HepG2 (cell line): ENCODE measurements at regions not wholly inside any gene's neighbourhood (a gene's known extent, or its start where the extent isn't known, plus 50 kb on each side); places are given as distances from the start of the nearest gene placed in this dataset.

Experiments
- ATAC-seq: fragments of 200-7000 bp; cut with Tn5 transposase; 3 replicates; pipeline ENCODE4 v1.9.1; 2020; ENCODE audit warnings: mild to moderate bottlenecking, moderate library complexity
- BruUV-seq: library from RNA; stranded (reverse); fragments of 400-500 nt; replicated peaks from 2 replicates; lab custom pipeline; 2021; lab: Mats Ljungman, UMichigan
- CTCF ChIA-PET: fragments of 300-600 bp; formaldehyde crosslinking; extraction: SDS; loops from one replicate; lab custom pipeline; 2021; ENCODE audit warnings: low total read pairs, inconsistent platforms, low intra/inter-chr PET ratio; lab: Yijun Ruan, JAX
- POLR2A ChIA-PET: fragments of 350-600 bp; sonication (Branson Sonifier 250); formaldehyde crosslinking; loops from one replicate; lab custom pipeline; 2020; ENCODE audit warnings: antibody characterized with exemption, inconsistent platforms; lab: Yijun Ruan, JAX
- DNase-seq: peaks from one replicate; pipeline ENCODE4 v3.0.0-alpha.2; 2015; ENCODE audit warnings: low spot score
- FAIRE-seq: peaks from 3 replicates; lab custom pipeline; 2011; peaks lifted over from hg19 to GRCh38; lab: Jason Lieb, UNC
- H2AFZ ChIP-seq: one replicate; pipeline ENCODE4 v1.6.1; 2011; ENCODE audit warnings: low read length, inconsistent platforms
- H3K27ac ChIP-seq: fragments of 300-600 bp; 3 replicates; pipeline ENCODE4 v1.8.0; 2011; ENCODE audit warnings: mixed run types, mild to moderate bottlenecking, mixed read lengths, low read length, inconsistent platforms; ENCODE audit not compliant: insufficient read depth; ENCODE audit errors: extremely low read length
- H3K27me3 ChIP-seq, 2 experiments: fragments of 200-600 bp in 1 of 2; 2 replicates in 1 of 2; 3 replicates in 1 of 2; pipeline versions ENCODE4 v1.6.0 to v1.8.0; 2011; ENCODE audit warnings: low read length in 2 of 2, mild to moderate bottlenecking in 2 of 2, moderate library complexity in 2 of 2, inconsistent platforms in 1 of 2; ENCODE audit not compliant: insufficient read depth in 2 of 2, control insufficient read depth in 1 of 2
- H3K36me3 ChIP-seq, 2 experiments: fragments of 200-600 bp in 1 of 2; replicated peaks in 1 of 2; 2 replicates in 1 of 2; 3 replicates in 1 of 2; pipeline versions ENCODE4 v1.5.1 to v1.8.0; 2011; ENCODE audit warnings: low read length in 2 of 2, inconsistent platforms in 1 of 2; ENCODE audit not compliant: insufficient read depth in 2 of 2, control insufficient read depth in 1 of 2
- H3K4me1 ChIP-seq: 2 replicates; pipeline ENCODE4 v1.5.1; 2012; ENCODE audit warnings: low read length, inconsistent platforms; ENCODE audit not compliant: insufficient read depth
- H3K4me2 ChIP-seq: 2 replicates; pipeline ENCODE4 v1.6.0; 2011; ENCODE audit warnings: low read depth, low read length, inconsistent platforms
- H3K4me3 ChIP-seq, 3 experiments: fragments of 200-600 bp in 1 of 3; sonication (generic), shearing (Covaris generic) in 1 of 3; replicated peaks in 1 of 3; 2 replicates each; pipeline ENCODE4 v1.5.1; 2011 to 2016; ENCODE audit warnings: low read length in 3 of 3, inconsistent platforms in 2 of 3, low read depth in 2 of 3, mild to moderate bottlenecking in 2 of 3, control low read depth in 1 of 3, mixed read lengths in 1 of 3; ENCODE audit not compliant: insufficient read depth in 1 of 3
- H3K79me2 ChIP-seq: one replicate; pipeline ENCODE4 v1.6.1; 2011; ENCODE audit warnings: low read length, inconsistent platforms; ENCODE audit not compliant: insufficient read depth
- H3K9ac ChIP-seq: 2 replicates; pipeline ENCODE4 v1.6.0; 2011; ENCODE audit warnings: mild to moderate bottlenecking, low read depth, low read length, inconsistent platforms; ENCODE audit not compliant: insufficient read depth
- H3K9me3 ChIP-seq: 2 replicates; pipeline ENCODE4 v1.5.1; 2012; ENCODE audit warnings: mild to moderate bottlenecking, low read length
- H4K20me1 ChIP-seq: 2 replicates; pipeline ENCODE4 v1.6.0; 2011; ENCODE audit warnings: inconsistent platforms, mild to moderate bottlenecking, low read length, moderate library complexity; ENCODE audit not compliant: insufficient read depth
- AHR ChIP-seq: IDR thresholded peaks from 2 replicates; pipeline ENCODE4 v1.6.1; 2018; ENCODE audit warnings: missing genetic modification reagents, missing compliant biosample characterization
- ATF1 ChIP-seq: IDR thresholded peaks from 2 replicates; pipeline ENCODE4 v1.6.1; 2016; ENCODE audit warnings: mild to moderate bottlenecking, control low read depth
- BCL6 ChIP-seq: IDR thresholded peaks from 2 replicates; pipeline ENCODE4 v1.6.1; 2016; ENCODE audit warnings: missing genetic modification reagents, missing compliant biosample characterization
- CENPBD1 ChIP-seq: sonication (generic); formaldehyde crosslinking; IDR thresholded peaks from 2 replicates; pipeline ENCODE4 v1.8.0; 2022; ENCODE audit warnings: missing genetic modification reagents, low read depth, mild to moderate bottlenecking, borderline replicate concordance
- FOXO1 ChIP-seq: sonication (generic); formaldehyde crosslinking; IDR thresholded peaks from 2 replicates; pipeline ENCODE4 v1.4.0; 2020; ENCODE audit warnings: missing genetic modification reagents
- FOXP1 ChIP-seq, 2 experiments: fragments of 450-650 bp in 1 of 2; IDR thresholded peaks; 2 replicates each; pipeline ENCODE4 v1.6.1; 2017 to 2018; ENCODE audit warnings: antibody characterized with exemption in 1 of 2
- GFI1 ChIP-seq: sonication (generic); formaldehyde crosslinking; IDR thresholded peaks from 2 replicates; pipeline ENCODE4 v1.5.0; 2020; ENCODE audit warnings: missing genetic modification reagents, mild to moderate bottlenecking, borderline replicate concordance
- HDAC2 ChIP-seq: sonication (generic); formaldehyde crosslinking; IDR thresholded peaks from 2 replicates; pipeline ENCODE4 v1.4.0; 2020; ENCODE audit warnings: missing genetic modification reagents
- HNF4A ChIP-seq: sonication (generic); formaldehyde crosslinking; IDR thresholded peaks from 2 replicates; pipeline ENCODE4 v1.4.0; 2020; ENCODE audit warnings: missing genetic modification reagents
- KAT8 ChIP-seq: IDR thresholded peaks from 2 replicates; pipeline ENCODE4 v1.6.1; 2016; ENCODE audit warnings: missing genetic modification reagents, missing compliant biosample characterization
- MIXL1 ChIP-seq: IDR thresholded peaks from 2 replicates; pipeline ENCODE4 v1.6.1; 2016
- NBN ChIP-seq: fragments of 450-650 bp; conservative IDR thresholded peaks from 2 replicates; pipeline ENCODE4 v1.6.1; 2017
- NCOR1 ChIP-seq: fragments of 200-600 bp; sonication (generic); IDR thresholded peaks from 2 replicates; pipeline ENCODE4 v1.7.0; 2017; ENCODE audit warnings: antibody characterized with exemption, low read length, borderline replicate concordance
- NFKB2 ChIP-seq: sonication (generic); formaldehyde crosslinking; IDR thresholded peaks from 2 replicates; pipeline ENCODE4 v1.4.0; 2020; ENCODE audit warnings: missing genetic modification reagents, borderline replicate concordance
- PPARG ChIP-seq: conservative IDR thresholded peaks from 2 replicates; pipeline ENCODE4 v1.6.1; 2016; ENCODE audit warnings: missing biosample characterization, missing genetic modification reagents
- RBAK ChIP-seq: sonication (generic); formaldehyde crosslinking; IDR thresholded peaks from 2 replicates; pipeline ENCODE4 v1.5.1; 2020; ENCODE audit warnings: mild to moderate bottlenecking, missing genetic modification reagents
- RBFOX2 ChIP-seq: fragments of 200-400 bp; formaldehyde crosslinking; IDR thresholded peaks from 2 replicates; pipeline ENCODE4 v1.6.1; 2017; ENCODE audit warnings: low read depth, mild to moderate bottlenecking, low read length
- SP5 ChIP-seq: IDR thresholded peaks from 2 replicates; pipeline ENCODE4 v1.6.1; 2016; ENCODE audit warnings: low read depth, borderline replicate concordance
- TEAD3 ChIP-seq: optimal IDR thresholded peaks from 2 replicates; pipeline ENCODE3; 2016; ENCODE audit warnings: borderline replicate concordance
- ZBTB34 ChIP-seq: sonication (generic); formaldehyde crosslinking; IDR thresholded peaks from 2 replicates; pipeline ENCODE4 v1.8.0; 2022; ENCODE audit warnings: mild to moderate bottlenecking, missing genetic modification reagents
- ZMYM3 ChIP-seq: sonication (generic); formaldehyde crosslinking; IDR thresholded peaks from 2 replicates; pipeline ENCODE4 v1.5.1; 2020; ENCODE audit warnings: mild to moderate bottlenecking, missing genetic modification reagents
- ZNF292 ChIP-seq: sonication (generic); formaldehyde crosslinking; IDR thresholded peaks from 2 replicates; pipeline ENCODE4 v1.8.1; 2022; ENCODE audit warnings: mild to moderate bottlenecking, low read depth, missing genetic modification reagents, borderline replicate concordance
- ZNF629 ChIP-seq: sonication (generic); formaldehyde crosslinking; conservative IDR thresholded peaks from 2 replicates; pipeline ENCODE4 v1.5.0; 2020; ENCODE audit warnings: missing genetic modification reagents
- ZNF775 ChIP-seq: sonication (generic); formaldehyde crosslinking; IDR thresholded peaks from 2 replicates; pipeline ENCODE4 v1.4.0; 2020; ENCODE audit warnings: missing genetic modification reagents, mild to moderate bottlenecking, moderate library complexity, borderline replicate concordance
- ZNF790 ChIP-seq: sonication (generic); formaldehyde crosslinking; IDR thresholded peaks from 2 replicates; pipeline ENCODE4 v1.8.0; 2022; ENCODE audit warnings: missing genetic modification reagents, mild to moderate bottlenecking, borderline replicate concordance
- ZSCAN22 ChIP-seq: sonication (generic); formaldehyde crosslinking; IDR thresholded peaks from 2 replicates; pipeline ENCODE4 v1.4.0; 2020; ENCODE audit warnings: mild to moderate bottlenecking, missing genetic modification reagents
- WGBS: methylation state at CpG from one replicate; pipeline ENCODE4 v1.1.6; 2017; ENCODE audit warnings: low lambda C conversion rate; 5-methylcytosine and 5-hydroxymethylcytosine counted together
- in situ Hi-C: cut with HindIII; loops from 2 replicates; pipeline ENCODE4 v1.10.0; 2017; ENCODE audit warnings: low pct_unique_long_range_greater_than_20kb; ENCODE audit not compliant: extremely low pct_ligation_motif_present
- intact Hi-C: fragments of 100-400 bp; cut with micrococcal nuclease; formaldehyde crosslinking; loops from one replicate; pipeline ENCODE4 v1.10.0; 2022; ENCODE audit not compliant: unreplicated experiment

GRCh38 chr11:57972013-57972367 is 51.7 kb upstream of the OR9Q1 start:
- ChIA-PET POLR2A (interaction anchor here (0.9 to 1.0 kb wide), 2 partner anchors 36 to 193 kb away, joined by 3 to 4 read pairs; no protein-coding TSS in a partner anchor), CTCF (no interaction called here)
- WGBS = 0% methylated on average over 2 of the region's 2 CpGs
- ATAC-seq (peak; percentile 96), FAIRE-seq (peak; percentile 93), DNase-seq (peak; percentile 99)
- peak overlapping the region; percentile 71 for H3K9ac ChIP-seq
- no peaks in the 10 kb centered on the region for H3K79me2 ChIP-seq
- H3K9me3 ChIP-seq = no peaks in the 10 kb centered on the region
- H3K4me1 ChIP-seq = peaks cover 75% of the 10 kb centered on the region
- intact Hi-C loops = loop anchor here (1.0 to 10.0 kb wide), 3 partner anchors 35 to 193 kb away; no protein-coding TSS in a partner anchor
- H2AFZ ChIP-seq = no peak overlapping the region
- in situ Hi-C loops = no loop called here
- H3K36me3 ChIP-seq = no peaks in the 10 kb centered on the region
- peak overlapping the region in 2 of 3 experiments; percentile 6 to 21; a peak in 3 of 6 replicates for H3K4me3 ChIP-seq
- H3K27me3 ChIP-seq = no peaks in the 10 kb centered on the region
- H3K4me2 ChIP-seq = peak overlapping the region; percentile 72
- peak overlapping the region; percentile 95 for H3K27ac ChIP-seq
- no peaks in the 10 kb centered on the region for H4K20me1 ChIP-seq
- no TSS peak for BruUV-seq
- TF ChIP-seq KAT8 (CRISPR knock-in tag) (0 out of 2 replicates have a peak, but pooled peaks have one; percentile 17), RBFOX2 (no peak), ZSCAN22 (CRISPR knock-in tag) (no peak), AHR (CRISPR knock-in tag) (no peak), MIXL1 (CRISPR knock-in tag) (peak; percentile 43; the same call in 1 of the 2 replicates), ZNF790 (no peak), NCOR1 (peak; percentile 46; the same call in 1 of the 2 replicates), HNF4A (CRISPR knock-in tag) (peak; percentile 63), NBN (no peak), ZBTB34 (CRISPR knock-in tag) (peak; percentile 63; the same call in 1 of the 2 replicates), RBAK (no peak), SP5 (CRISPR knock-in tag) (0 out of 2 replicates have a peak, but pooled peaks have one; percentile 16), PPARG (CRISPR knock-in tag) (peak; percentile 46; the same call in 1 of the 2 replicates), TEAD3 (CRISPR knock-in tag) (peak; percentile 23), ZNF292 (CRISPR knock-in tag) (0 out of 2 replicates have a peak, but pooled peaks have one; percentile 30), FOXP1 (IDR thresholded peaks at IDR 0.05) (no peak), FOXP1 (CRISPR knock-in tag; IDR thresholded peaks at IDR 0.05) (0 out of 2 replicates have a peak, but pooled peaks have one; percentile 17), ZMYM3 (CRISPR knock-in tag) (peak; percentile 28; the same call in 1 of the 2 replicates), NFKB2 (CRISPR knock-in tag) (no peak), ZNF629 (CRISPR knock-in tag) (peak; percentile 30; the same call in 1 of the 2 replicates), HDAC2 (CRISPR knock-in tag) (peak; percentile 37; the same call in 1 of the 2 replicates), ZNF775 (CRISPR knock-in tag) (no peak), CENPBD1 (CRISPR knock-in tag) (no peak), ATF1 (peak; percentile 33; the same call in 1 of the 2 replicates), FOXO1 (CRISPR knock-in tag) (peak; percentile 33; the same call in 1 of the 2 replicates), GFI1 (peak; percentile 46; the same call in 1 of the 2 replicates), BCL6 (peak; percentile 77)
